HG03565 (cell line): ENCODE measurements at regions not wholly inside any gene's neighbourhood (a gene's known extent, or its start where the extent isn't known, plus 50 kb on each side); places are given as distances from the start of the nearest gene placed in this dataset.
A peak's percentile ranks its signal among the peaks of the same experiment; 100 is the strongest.

Experiments
- ATAC-seq: cut with Tn5 transposase; IDR thresholded peaks from one replicate; pipeline ENCODE4 v1.9.1; 2021; ENCODE audit warnings: mild to moderate bottlenecking, moderate library complexity; ENCODE audit not compliant: unreplicated experiment

DNA sequence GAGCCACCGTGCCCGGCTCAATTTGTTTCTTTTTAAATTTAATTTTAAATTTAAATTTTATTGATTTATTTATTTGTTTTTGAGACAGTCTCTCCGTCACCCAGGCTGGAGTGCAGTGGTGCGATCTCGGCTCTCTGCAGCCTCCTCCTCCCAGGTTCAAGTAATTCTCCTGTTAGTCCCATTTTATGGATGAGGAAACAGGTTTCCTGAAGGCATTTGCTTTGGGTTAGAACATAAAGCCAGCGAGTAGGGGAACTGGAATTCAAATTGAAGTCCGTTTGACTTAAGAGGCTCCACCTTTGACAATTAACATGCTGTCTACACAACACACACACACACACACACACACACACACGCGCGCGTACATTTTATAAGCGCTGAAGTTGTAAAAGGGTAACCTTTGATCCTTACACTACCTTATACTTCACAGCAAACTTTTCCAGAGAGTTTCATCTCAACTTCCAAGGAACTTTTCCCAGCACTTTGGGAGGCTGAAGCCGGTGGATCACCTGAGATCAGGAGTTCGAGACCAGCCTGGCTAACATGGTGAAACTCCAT lies 232.0 kb downstream of the BCAS1 start:
- no peak for ATAC-seq

DNA sequence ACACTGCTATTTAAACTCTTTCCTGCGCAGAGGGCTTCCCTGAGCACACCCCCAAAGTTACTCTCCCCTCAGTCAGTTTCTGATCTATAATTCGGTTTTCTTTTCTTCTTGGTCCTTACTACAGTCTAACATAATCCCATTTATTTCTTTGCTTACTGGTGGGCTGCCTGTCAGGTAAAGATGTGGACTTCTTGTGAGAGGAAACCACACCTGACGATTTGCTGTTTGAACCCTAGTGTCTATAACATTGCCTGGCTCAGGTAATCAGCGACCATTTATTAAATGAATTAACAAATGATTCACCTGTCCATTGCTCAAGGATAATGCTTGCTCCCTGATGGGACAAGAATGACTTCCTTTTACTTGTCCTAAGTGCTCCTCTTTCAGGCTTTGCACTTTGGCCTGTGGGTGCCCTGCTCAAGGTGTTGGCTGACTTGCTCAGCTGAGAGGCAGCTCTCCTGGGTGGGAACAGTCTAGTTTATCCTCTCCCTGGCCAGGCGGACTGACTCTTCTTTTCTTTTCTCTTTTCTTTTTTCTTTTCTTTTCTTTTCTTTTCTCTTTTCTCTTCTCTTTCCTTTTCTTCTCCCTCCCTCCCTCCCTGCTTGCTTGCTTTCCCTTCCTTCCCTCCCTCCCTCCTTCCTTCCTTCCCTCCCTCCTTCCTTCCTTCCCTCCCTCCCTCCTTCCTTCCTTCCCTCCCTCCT lies 233.1 kb downstream of the BCAS1 start:
- no peak for ATAC-seq

DNA sequence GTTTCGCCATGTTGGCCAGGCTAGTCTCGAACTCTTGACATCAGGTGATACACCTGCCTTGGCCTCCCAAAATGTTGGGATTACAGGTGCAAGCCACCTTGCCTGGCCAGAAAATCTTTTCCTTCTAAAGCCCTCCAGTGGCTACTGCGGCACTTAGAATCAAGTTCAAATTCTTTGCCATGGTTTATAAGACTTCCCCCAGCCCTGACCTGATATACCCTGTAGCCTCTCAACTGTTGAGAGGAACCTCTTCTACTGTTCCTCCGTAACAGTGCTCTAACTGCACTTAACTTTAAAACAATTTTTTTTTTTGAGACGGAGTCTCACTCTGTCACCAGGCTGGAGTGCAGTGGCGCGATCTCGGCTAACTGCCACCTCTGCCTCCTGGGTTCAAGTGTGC lies 235.6 kb downstream of the BCAS1 start:
- no peak for ATAC-seq

DNA sequence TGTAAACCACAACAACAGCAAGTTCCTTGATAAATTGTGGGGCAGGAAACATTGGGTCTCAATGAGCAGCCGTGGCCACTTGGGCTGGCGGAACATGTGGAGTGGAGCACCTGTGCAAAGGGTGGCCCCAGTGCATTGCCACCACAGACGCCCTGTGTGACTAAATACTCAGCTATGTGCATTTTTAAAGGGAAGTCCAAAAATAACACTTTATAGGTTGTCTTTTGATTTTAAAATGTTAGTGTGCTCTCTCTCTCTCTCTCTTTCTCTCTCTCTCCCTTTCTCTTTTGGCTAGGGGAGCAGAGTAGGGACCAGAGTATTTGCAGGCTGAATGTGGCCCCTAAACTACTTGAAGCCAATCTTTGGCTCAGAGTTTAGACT lies 236.3 kb downstream of the BCAS1 start:
- ATAC-seq: no peak

DNA sequence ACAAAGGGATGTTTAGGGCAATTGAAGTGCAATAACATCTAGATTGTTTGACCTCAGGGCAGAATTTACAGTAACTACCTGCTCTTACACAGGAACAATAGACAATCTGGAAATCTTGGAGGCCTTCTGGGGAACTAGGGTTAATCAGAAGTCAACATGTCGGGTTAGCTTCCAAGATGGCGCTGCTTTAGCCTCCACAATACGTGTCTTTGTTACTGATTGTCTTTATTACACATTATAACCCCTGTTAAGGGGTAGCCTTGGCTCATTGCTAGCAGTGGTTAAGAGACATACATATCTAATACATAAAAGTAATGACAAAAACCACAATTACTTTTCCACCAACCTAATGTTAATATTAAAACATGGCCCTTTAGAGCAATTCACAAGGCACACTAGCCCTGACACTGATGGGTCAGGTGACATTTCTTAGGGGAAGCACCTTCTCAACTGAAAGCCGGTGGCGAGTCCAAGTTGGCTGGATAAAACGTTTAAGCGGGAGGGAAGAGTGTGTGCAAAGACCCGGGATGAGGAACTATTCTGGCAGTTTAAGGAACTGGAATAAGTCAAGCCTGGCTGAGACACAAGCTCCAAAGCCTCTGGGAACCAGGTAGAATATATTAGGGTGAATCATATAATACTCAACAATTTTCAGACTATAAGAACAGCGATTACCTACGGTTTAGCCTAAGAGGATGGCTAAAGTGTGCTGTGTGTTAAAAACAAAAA lies 236.9 kb downstream of the BCAS1 start:
- ATAC-seq: no peak

DNA sequence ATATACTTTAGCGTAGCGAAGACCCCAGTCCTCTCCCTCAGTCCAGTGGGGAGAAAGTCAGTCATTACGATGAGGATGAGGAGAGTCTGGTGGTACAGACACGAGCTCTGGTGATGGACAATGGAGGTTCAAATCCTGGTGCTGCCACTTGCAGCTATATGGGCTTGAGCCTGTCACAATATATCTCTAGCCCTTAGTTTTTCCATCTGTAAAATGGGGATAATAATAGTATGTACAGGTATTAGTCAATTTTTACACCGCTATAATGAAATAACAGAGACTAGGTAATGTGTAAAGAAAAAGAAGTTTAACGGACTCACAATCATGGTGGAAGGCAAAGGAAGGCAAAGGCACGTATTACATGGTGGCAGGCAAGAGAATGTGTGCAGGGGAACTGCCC lies 237.9 kb downstream of the BCAS1 start:
- ATAC-seq: no peak

DNA sequence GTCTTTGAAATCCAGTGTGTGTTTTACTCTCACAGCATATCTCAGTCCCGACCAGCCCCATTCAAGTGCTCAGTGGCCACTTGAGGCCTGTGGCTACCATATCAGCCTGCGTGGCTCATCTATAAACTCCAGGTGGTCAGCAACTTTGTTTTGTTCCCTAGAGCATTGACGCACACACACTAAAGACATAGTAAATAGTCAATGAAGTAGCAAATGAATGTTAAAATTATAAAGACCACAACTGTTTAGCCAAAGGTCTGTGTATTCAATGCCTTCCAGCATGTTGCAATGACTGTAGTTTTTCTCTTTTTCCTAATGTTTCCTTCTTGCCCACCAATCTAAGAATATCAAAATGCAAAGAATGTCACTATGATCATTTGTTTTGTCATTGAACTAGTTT lies 238.2 kb upstream of the ZNF217 start:
- ATAC-seq: no peak

DNA sequence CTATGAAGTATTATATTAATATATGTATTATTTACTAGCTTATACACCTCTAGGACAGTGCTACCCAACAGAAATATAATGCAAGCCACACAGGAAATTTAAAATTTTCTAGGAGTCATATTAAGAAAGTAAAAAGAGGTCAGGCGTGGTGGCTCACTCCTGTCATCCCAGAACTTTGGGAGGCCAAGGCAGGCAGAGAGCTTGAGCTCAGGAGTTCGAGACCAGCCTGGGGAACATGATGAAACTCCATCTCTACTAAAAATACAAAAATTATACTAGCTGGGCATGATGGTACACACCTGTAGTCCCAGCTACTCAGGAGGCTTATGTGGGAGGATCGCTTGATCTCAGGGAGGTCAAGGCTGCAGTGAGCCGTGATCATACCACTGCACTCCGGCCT lies 237.6 kb upstream of the ZNF217 start:
- ATAC-seq: no peak

DNA sequence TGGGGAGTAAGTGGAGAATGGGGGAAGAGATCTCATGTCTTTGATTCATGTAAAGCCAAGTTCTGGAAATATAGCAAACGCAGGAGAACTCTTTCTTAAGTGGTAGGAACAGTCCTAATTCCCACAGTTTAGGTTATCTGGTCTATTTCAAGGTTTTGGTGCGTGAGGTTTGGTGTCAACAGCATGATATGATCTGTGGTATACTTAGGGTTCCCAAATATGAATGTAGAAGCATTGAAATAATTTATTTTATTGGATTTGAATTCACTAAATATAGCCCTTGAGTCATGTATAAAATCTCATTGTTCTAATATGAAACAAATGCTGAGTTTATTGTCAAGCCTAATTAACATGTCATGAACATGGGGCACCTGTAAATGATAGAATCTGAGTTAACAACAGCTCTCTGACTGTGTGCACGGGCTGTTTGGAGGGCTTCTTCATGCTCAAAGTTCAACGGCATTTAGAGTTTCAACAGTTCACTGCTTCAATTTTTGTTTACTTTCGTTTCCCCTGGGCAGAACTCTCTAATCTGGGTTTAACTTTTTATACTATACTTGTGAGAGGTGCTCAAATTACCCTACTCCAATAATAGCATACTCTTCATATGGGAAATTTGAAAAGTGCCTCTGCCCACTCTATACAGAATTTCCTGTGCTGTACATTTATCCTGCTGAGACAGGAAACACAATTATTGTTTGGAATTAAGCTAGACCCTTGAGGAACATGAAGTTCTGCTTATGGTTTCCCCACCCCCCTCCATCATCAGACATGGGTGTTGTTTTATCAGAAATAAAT lies 236.3 kb upstream of the ZNF217 start:
- ATAC-seq: peak; percentile 36

DNA sequence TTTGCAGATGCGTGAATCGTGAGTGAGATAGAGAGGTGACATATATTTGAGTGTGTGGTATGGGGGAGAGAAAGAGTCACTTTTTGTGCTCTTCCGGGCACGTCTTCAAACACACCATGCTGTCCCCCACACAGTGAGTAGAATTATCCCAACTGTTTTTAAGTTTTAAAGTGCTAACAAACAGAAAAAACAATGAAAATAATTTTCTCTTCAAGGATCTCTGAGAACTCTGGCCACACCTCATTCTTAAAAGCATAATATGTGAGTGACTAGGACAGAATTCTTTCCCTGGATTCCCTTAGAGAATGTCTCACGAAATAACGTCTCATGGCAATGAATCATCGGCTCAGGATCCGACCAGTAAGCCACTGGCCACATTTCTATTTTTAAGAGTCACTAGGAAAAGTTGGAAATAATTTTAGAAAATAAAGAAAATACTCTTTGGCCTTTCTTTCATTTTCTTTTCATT lies 235.7 kb upstream of the ZNF217 start:
- ATAC-seq: no peak

DNA sequence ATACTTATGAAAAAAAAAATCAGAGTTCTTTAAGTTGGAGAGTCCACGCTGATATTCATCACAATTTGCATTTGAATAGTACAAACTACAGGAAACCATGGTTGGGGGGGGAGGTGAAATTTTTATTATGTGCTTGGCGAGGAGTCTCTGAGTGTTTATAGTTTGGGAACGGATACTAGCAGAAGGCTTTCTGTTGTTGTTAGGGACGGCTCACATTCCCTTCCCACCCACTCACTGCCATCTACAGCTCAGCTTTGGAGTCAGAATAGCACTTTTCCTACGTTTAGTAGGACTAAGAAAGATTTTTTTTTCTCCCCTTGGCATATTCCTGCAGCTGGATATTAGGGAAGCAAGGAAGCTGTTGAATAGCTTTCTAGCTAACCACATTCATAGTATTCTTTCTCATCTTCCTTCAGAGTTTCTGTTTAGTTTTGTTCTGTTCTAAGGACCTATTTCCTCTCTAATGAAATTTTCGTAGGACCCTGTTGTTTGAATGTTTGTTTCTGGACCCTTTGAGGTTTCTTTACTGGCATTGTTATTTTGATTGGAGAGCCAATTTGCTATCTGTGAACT lies 235.1 kb upstream of the ZNF217 start:
- no peak for ATAC-seq

DNA sequence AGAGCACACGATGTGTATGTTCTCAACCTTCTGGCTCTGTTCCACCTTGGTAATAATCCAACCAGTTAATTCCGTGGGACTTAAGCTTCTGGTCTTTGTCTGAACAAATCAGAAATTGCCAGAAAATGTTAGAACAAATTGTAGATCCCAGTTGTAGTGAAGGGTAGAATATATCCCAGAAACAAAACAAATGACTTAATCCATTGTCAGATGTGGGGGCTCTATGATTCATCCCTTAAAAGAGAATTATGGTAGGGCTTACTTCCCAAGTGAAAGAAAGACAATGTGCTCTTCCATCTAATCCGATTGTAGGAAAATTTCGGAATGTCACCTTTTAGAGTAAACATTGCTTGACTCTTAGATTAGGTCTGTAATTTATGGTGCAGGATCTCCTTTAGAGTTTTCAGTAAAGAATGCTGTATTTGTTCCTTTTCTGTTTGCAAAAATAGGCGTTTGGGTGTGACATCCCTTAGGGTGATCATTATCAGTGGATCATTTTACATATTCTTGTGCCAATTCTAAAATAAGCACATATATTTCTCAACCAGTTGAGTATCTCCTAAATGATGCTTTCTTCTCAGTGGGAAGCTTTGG lies 234.5 kb upstream of the ZNF217 start:
- ATAC-seq: no peak

DNA sequence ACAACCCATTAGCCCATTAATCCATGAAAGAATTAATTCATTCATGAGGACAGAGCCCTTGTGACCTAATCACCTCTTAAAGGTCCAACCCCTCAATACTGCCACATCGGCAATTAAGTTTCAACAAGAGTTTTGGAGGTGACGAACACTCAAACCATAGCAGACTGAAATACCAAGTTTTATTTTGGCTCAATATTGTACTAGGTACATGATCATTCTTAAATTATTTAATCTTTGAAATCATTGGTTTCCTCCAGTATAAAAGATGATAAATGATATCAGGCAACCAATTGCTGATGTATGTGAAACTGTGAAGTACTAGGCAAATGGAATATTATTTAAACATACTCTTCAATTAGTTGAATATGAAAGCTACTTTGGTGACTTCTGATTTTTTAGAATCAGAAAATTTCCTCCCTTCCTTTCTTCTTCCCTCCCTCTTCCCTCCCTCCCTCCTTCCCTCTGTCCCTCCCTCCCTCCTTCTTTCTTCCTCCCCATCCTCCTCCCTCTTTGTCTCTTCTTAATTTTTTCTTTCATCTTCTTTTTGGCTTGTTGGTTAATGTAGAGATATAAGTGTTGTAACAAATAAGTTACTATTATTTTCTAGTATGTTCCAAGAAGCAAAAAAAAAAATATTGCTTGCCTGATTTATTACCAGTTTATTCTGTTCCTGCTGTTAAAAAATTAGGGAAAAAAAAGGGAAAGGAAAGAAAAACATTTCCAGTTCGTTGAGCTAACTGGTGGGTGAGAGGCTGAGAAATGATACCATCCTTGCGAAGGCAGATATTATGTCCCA lies 233.9 kb upstream of the ZNF217 start:
- ATAC-seq: no peak

DNA sequence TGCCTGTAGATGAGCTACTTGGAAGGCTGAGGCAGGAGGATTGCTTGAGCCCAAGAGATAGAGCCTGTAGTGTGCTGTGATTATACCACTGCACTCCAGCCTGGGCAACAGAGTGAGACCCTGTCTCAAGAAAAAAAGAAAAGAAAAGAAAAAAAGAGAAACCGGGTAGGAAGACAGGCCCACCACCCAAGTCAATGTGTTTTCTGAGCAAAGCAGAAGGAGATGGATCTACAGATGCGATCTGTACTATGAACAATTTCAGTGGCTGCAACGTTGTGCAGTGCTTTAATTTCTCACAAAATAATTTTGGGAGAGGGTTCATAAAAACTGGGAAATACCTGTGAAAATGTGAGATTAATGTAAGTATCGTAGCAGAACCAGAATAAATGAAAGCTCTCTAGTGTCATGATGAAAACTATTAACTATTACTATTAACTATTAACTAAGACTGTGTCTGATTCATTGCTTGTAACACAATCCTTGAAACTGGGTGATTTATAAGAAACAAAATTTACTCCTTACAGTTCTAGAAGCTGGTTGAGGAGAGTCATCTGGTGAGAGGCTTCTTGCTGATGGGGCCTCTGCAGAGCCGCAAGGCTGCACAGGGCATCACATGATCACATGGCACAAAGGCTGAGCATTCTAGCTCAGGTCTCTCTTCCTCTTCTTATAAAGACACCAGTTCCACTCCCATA lies 233.1 kb upstream of the ZNF217 start:
- peak; percentile 50 for ATAC-seq

DNA sequence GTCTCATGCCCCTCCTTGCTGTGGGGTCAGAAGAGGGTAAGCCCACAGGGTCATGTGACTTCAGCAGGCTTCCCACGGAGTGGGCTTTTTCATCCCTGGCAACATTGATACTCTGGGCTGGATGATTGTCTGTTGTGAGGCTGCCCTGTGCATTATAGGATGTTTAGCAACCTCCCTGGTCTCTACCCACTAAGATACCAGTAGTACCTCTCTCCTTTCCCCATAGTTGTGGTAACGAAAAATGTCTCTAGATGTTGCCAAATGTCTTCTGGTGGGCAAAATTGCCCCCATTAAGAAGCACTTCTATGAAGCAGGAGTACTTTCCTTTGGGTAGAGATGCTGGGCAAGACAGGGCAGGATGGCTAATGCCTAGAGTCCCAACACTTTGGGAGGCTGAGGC lies 232.5 kb upstream of the ZNF217 start:
- no peak for ATAC-seq

DNA sequence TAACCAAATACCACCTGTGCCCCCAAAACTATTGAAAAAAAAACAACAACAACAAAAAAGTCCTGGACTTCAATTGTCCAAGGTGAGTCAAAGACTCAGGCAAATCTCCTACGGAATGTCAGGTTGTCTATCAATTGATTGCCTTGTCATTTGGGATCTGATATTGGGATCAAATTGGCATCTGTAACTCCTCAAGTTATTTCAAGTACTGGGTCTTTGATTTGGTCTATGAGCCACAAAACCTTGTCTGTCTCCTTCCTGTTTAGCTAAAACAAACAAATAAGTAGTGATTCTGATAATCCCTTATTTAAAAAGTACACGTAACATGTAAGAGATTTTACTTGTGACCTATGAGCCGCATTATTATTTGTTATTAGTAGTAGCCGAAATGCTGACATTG lies 231.6 kb upstream of the ZNF217 start:
- ATAC-seq: no peak

DNA sequence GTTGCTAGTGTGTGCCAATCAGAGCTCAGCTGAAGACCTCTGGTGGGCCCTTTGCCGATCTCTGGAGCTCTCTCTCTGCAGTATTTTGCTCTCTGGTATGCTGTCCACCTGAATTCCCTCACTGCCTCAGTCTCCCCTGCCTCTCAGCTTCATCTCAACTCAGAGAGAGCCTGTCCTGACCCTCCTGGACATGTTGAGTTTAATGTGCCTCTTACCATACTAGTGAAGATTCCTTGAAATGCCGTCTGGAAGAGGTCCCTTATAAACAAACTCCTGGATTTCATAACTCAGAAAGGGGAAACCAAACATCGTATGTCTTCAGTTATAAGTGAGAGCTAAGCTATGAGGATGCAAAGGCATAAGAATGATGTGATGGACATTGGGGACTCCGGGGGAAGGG lies 231.1 kb upstream of the ZNF217 start:
- ATAC-seq: no peak

DNA sequence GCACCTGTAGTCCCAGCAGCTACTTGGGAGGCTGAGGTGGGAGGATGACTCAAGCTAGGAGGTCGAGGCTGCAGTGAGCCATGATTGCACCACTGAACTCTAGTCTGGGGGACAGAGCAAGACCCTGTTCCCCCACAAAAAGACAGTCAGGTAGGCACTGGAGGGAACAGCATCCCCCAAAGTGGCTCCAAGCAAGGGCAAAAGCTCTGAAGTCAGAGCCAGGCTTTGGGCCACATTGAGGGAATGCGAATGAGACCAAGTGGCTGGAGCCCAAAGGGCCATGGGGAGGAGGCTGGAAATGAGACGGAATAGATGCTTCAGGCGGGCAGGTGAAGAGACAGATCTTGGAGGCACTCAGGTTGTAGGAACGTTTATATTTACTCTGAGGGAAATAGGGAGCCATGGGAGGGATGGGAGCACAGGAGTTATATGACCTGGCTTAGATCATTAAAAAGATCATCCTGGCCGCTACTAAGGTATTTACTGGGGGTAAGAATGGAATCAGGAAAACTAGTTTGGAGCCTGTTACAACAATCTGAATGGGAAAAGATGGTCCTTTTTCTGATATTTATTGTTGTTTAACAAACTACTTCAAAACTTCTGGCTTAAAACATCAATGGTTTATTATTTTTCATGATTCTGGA lies 229.6 kb upstream of the ZNF217 start:
- no peak for ATAC-seq

DNA sequence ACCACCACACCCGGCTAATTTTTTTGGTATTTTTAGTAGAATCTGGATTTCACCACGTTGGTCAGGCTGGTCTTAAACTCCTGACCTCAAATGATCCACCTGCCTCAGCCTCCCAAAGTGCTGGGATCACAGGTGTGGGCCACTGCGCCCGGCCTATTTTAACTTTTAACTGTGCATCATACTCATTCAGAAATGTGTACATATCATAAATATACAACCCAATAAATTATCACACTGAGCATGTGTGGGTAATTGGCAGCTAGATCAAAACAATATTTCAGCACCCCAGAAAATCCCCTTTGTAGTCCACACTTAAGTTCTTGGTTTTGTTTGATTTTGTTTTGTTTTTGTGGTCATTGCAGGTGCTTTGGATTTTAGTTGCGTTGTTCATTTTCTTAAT lies 228.9 kb upstream of the ZNF217 start:
- no peak for ATAC-seq
